ENCODE measurements at regions not wholly inside any gene's neighbourhood (a gene's known extent, or its start where the extent isn't known, plus 50 kb on each side); places are given as distances from the start of the nearest gene placed in this dataset.

DNA sequence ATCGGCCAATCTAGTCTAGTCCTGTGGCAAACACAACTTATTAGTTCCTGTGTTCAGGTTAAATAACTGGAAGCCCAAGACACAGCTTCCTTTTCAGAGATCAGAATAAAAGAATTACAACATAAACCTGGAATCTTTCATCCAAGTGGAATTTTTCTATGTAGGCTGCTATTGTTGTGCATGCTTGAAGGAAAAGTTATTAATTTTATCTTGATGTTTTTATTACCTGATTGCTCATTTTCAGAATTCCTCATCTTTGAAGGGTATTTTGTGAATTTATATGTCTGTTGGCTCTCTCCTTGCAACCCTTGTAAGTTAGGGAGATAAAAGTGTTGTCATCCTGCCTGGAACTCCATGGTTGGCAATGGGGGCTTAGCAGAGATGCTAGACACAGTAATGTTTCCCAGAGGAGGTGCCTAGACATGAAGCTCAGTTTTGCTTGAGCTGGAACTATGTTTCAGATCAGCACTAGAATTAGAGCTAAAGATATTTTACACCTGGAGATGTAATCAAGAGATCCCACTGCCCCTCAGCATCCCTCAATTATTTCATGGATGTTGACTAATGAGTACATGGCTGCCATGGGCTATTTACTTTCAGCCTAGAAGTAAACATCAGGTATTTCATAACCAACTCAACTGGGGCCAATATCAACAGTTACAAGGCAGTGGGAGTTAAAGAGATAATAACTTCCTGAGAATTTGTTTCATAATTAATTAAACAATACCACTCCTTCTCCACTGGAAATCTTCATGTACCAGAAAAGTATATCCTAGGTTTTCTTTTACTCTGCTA lies 367.0 kb upstream of the MARCKS start:
- DNase-seq = no peak

DNA sequence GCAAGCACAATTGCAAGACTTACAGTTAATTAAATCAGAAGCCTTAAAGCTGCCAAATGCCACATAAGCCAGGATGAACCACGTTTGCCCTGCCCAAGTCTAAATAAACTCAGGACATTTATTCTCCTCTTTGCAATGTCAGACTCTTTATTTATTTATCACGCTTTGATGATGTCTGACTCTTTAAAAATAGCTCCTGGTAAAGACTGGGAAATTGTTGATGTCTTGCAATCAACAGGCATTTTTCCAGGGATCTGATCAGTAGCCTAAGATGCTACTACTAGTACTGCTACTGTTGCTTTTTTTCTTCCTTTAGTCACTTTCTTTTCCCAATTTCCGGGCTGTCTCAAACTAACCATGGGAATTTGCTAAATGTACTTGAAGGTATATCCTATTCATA lies 365.8 kb upstream of the MARCKS start:
- DNase-seq = no peak

DNA sequence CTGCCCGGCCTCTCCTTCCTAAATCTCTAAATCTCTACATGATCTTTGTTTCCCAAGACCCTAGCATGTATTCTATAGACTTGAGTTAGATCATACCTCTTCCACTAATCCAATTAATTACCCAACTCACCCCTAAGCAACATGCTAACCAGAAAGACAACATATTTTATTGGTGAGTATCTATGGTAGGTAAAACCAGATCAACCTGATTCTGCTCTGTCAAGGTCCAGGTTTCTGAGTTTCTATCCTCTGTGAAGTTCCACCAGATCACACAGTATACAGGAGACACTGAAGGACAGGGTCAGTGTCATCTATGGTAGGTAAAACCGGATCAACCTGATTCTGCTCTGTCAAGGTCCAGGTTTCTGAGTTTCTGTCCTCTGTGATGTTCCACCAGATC lies 363.2 kb upstream of the MARCKS start:
- no peak for DNase-seq

DNA sequence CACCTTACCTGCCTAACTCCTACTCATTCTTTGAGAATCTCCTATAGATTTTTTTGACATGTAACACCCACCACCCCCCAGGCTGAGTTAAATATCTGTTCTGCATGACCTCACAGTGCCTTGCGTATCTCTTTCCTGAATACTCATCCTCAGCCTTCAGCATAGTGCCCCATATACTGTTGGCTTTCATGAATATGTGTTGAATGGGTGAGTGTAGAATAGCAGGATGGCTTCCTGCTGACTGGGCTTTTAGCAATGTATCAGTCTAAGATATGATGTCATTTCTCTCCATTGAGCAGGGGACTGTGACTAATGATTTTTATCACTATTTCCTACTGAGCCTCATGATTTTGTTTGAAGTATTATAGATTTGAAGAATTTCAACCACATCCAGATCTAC lies 361.6 kb upstream of the MARCKS start:
- no peak for DNase-seq

DNA sequence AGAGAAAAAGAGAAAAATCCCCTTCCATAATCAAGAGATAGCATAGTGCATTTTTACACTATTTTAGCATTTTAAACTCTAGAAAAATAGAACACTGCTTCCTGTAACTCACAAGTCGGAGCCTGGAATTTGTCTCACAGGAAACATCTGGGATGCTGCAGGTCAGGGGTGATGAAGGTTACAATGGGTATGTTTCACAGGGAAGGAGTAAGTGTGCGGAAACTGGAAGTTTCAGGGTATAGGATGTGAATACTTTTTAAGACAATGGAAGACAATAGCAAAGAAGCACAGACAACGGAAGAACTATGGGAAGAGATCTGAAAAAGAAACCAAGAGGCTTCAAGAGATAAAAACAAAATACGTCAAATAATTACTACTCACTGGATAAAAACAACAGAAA lies 361.0 kb upstream of the MARCKS start:
- DNase-seq = no peak

DNA sequence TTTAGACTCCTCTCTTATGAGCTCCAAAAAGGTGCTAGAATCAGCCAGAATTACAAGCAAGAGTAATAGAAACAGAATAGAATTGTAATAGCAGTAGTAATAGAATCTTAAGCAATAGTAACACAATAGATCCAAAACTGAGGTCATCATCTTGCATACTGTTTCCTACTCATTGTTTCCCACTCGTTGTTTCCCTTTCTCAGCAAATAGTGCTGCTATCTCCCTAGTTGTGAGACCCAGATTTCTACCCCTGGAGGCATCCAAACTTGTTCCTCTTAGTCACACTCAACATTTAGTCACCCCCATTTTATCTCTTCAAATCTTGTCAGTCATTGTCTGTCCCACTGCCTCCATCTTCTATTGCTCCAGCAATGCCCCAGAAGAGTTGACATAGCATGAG lies 356.9 kb upstream of the MARCKS start:
- DNase-seq = no peak

DNA sequence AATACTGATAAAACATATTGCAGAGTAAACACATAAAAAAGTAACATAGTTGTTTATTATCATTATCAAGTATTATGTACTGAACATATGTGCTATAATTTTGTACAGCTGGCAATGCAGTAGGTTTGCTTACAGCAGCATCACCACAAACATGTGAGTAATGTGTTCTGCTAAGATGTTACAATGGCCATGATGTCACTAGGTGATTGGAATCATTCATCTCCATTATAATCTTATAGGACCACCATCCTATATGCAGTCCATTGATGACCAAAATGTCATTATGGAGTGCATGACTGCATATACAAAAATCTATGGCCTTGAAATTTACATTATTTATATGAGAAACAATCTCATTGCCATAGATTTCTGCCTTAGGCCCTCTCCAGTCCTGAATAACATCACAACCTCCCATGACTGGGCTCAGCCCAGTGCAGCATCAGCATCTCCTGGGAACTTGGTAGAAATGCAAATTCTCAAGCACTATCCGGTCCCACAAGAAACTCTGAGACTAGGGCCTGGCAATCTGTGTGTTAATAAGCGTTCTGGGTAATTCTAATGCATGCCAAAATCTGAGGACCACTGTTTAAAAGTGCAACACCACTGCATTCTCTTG lies 352.0 kb upstream of the MARCKS start:
- DNase-seq = no peak

DNA sequence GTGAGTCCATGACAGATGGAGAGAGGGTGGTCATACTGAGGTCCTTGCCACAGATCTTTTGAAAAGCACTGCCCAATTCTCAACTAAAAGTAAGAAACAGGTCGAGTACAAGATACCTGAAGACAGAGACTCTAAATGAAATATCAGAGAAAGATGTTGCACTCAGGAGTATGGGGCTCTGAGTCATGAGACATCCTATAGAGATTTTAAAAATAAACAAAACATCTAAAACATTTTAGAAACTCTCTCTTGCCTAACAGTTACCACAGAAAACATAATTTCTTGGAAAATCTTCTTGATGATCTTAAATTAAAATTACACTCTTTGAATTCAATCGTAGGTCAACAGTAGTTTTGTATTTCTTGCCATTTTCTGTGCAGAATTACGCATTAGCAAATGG lies 348.9 kb upstream of the MARCKS start:
- no peak for DNase-seq

DNA sequence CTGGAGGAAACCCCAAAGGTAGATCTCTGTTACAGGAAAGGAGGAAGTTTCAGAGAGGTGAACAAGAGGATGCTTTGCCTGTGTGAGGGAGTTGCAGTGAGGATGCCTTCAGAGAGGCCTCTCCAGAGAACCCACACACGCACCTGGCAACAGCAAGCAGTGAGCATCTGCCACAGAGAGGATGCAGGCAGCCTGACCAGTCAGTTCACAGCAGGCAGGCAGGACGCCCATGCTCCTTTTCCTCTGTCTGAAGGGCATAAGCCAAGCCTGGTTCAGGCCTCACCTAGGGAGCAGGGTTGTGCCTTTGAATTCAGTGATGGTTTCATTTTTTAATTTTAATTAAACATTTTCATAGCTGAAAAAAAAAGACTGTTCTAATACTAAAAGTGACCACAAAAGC lies 346.0 kb upstream of the MARCKS start:
- peak in 1 of 2 experiments; percentile 19 for DNase-seq

DNA sequence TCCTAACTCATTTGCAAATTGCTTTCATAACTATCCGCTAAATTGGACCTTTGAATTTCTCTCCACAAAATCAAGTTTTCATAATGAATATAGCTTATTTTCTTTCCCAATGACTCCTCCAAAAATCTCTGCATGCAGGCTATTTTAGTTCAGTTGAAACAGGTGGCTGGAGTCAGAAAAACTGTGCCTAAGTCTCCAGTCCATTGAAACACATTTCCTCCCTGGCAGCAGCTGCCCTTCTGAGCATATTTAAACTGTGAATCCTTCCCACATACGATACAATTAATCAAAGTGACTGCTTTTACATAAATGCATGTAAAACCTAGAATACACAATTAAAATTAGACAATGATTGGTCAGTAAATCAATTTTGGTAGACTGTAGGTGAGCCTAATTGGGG lies 344.6 kb upstream of the MARCKS start:
- DNase-seq = no peak

DNA sequence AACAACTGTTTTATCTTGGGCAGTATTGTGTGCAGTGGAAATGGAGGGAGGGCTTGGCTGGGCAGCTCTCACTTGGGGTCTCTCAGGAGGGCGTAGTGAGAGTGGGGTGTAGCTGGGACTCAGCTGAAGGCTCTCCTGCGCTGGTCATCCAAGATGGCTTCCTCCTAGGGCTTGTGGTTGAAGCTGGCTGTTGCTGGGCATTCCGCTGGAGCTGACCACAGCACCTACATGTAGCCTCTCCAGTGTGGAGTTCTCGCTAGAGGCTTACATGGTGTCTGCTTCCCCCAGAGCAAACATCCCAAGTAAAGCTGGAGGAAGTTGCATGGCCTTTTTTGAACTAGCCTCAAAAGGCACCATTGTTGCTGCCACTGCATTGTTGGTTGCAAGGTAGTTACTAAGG lies 344.1 kb upstream of the MARCKS start:
- DNase-seq = no peak

DNA sequence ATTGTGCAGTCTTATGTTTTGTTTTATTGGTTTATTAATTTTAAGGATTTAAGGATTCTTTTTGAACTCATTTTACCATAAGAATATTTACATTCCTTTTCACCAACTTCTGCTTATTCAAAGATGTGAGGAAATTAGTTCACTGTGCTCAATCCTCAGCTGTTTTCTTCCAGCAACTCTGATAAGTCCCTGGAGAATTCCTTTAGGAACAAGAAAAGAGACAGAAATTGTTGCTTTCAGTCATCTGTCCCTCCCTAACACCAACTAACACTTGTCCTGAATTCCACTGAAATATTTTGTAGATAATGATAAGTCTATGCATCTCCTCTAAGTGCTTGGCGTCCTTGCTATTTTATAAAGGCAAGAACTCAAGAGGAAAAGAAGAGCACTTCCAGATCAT lies 334.8 kb upstream of the MARCKS start:
- DNase-seq = no peak

DNA sequence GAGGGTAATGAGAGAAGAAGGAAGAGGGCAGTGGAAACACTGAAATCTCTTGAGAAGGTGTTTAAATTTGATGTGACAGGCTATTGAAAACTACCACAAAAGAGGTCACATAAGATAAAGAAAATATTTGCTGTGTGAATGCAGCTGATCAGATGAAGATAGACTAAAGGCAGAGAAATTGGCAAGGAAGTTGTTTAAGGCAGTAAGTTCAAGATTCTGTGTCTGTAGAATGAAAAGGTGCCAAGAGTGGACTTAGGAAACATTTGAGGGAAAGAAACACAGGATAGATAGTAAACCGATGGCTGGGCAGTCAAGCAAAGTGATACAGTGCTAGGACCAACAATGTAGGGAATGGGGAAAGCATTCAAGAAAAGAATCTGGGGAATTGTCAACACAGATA lies 332.3 kb upstream of the MARCKS start:
- DNase-seq = no peak

DNA sequence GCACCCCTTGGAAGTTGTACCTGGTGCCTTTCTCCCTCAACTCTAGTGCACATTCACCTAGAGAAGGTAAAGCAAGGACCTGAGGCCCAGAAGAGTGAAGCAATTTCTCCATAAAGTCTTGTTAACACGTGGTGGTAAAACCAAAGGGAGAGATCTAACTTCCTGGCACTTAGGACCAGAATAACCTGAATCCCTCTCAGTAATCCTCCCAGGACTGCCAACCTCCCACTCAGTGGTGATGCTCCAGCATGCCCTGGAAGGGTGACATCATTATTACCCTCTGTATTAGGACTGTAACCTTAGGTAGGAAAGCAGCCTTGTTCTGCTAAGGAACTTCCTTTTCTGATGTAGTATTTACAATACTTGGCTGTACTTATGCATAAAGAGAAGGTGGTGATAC lies 330.6 kb upstream of the MARCKS start:
- no peak for DNase-seq

DNA sequence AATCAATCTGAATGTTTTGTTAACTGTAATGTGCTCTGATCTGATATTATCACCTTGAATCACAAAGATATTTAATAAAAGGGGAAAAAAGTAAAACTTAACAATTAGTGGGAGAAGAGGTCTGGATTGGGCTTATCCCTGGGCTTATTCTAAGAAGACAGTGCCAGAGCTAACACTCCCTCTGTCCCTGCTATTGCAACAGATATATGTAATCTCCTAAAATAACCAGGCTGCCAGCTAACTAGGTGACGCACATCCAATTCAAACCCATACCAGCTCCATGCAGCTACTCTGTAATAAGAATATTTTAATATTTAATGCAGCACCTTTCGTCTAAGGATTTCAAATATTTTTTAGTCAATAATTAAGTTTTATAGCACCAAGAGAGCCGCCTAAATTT lies 330.1 kb upstream of the MARCKS start:
- DNase-seq = no peak

DNA sequence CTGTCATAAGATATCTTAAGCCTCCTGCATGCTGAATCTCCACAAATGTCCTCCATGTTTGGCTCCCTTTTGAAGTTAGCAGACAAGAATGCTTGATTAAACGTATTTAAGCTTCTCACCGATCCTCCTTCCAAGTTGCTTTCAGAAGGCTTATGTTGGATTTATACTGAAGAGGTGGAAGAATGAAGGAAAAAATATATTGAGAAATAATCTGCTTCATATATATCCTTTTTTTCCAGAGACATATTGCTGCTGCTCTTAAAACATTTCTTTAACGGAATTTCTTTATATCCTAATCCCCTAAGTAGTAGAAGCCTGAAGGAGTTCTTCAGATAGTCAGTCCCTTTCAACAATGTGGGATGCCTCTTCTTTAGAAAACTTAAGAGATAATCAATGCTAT lies 329.0 kb upstream of the MARCKS start:
- DNase-seq = no peak

DNA sequence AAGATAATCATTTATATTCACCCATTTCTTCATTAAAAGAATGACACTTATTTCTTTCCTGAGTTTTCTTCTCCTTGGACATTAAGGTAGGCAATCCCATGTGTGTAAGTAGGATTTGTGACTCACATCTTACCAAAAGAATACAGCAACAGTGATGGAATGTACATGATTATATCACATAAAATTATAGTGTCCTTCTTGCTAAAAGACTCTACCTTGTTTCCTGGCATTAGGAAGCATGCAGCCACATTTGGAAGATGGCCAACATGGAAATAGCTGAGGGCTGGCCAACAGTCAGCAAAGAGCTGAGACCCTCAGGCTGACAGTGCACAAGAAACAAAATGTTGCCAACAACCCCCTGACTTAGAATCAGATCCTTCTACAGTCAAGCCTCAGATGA lies 327.9 kb upstream of the MARCKS start:
- DNase-seq = no peak

DNA sequence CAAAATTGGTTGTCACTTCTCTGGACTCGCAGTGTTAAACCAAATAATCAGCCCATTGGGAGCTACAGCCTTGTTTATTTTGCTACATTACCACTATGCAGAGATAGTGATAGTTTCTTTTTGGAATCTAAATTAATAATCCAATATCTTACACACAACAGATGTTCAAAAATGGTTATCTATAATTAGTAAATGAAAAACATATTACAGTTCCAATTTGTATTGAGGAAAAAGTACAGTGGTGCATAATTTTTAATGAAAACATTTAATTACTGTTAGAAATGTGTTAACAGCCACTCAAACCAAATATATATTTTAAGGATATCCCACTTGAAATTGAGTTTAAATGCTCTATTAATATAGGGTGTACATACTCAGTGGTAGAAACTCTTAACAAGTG lies 327.3 kb upstream of the MARCKS start:
- DNase-seq = no peak

DNA sequence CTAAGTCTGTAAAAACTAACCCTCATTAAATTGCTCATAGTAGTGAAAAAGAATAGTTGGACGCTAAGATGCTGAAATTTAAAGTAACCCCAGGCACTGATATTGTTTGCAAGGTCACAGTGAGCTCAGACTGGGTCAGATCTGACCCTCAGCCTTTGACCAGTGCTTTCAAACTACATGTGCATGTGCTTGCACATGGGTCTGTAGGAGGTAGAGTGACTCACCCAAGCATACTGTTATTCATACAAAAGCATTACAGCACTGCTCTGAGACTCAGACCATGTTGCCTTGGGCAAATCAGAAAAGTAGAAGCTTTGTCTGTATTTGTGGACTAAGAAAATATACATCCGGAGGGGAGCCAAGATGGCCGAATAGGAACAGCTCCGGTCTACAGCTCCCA lies 326.4 kb upstream of the MARCKS start:
- no peak for DNase-seq

DNA sequence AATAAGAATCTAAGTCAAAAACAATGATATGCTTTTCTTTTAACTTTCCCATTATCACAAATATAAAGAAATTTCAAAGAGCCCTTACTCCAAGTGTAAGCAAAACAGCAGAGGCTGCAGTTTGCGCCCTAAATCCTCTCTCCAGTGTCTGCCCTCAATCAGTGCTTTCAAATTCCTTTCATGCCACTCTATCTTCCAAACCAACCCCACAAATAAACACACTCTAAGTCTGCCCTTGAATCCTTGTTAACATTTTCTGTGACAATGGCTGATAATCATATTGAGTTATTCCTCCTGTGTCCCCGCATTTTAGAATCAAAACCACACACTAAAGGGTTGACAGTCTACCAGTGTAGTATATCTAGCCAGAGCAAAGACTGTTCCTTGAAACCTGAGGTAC lies 317.9 kb upstream of the MARCKS start:
- no peak for DNase-seq

DNA sequence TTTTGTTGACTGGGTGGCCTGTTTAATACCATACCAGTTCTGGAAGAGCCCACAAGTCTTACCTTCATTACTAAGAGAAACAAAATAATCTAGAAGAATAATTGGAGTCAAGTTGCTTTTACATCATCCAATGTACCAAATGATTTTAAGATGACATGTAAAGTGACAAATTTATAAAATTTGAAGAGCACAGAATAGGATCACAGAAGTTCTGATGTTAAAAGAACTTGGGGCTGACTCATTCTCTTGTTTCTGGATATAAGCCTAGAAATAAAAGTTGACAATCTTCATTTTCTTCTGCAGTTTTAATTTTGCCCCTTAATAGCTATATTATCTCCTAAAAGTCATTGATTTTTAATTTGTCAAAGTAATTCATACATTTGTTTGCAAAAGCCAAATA lies 317.5 kb upstream of the MARCKS start:
- no peak for DNase-seq

DNA sequence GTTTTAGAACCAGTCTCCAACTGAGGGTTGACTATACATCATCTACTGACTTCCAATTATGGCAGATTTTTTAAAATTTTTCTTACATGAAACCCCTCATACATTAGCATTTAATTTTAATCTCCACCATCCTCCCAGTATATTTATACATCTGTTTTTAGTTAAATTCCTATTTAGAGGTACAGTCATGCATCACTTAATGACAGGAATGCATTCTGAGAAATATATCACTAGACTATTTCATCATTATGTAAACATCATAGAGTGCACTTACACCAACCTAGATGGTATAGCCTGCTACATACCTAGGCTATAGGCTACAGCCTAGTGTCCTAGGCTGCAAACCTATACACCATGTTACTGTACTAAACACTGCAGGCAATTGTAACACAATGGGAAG lies 316.7 kb upstream of the MARCKS start:
- no peak for DNase-seq

DNA sequence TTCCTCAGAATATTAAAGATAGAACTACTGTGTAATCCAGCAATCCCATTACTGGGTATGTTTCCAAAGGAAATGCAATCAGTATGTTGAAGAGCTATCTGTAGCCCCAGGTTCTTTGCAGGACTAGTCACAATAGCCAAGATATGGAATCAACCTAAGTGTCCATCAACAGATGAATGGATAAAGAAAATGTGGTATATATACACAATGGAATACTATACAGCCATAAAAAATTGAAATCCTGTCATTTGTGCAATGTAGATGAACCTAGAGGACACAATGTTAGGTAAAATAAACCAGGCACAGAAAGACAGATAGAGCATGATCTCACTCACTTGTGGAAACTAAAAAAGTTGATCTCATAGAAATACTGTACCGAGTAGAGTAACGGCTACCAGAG lies 306.0 kb upstream of the MARCKS start:
- no peak for DNase-seq

DNA sequence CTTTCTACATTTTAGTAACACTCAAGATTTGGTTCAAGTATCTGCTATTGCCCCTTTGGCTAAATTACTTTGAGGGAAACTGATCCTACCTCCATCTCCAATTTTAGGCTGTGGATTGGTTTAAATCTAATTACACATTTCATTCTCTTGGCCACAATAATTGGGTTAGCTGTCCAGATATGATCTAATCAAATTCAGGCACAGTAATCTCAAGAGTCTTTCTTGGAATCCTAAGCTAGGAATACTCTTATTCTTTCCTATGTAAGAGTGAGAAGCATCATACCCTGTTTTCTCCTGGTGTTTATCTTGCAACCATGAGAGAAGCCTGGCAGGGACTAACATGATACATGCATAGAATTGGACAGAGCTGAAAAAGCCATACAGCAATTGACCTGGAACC lies 300.4 kb upstream of the MARCKS start:
- no peak for DNase-seq

DNA sequence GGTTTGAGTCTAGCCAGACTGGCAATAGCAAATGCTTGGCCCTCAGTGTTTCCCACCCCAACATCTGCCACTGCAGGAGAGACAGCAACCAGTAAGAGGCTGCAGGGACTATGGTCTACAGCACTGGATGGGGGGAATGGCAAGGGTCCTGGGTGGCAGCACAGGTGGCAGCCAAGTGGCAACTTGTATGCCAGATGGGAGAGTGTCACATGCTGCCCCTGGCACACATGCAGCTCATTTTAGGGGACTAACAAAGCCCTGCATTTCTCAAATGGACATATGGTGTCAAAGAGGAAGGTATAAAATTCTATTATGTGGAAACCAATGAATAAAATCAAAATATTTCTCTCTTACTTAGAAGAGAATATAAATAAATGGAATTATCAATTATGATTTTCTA lies 298.7 kb upstream of the MARCKS start:
- peak; percentile 80 to 96 for DNase-seq
